GM13977 (cell line): ENCODE measurements at regions not wholly inside any gene's neighbourhood (a gene's known extent, or its start where the extent isn't known, plus 50 kb on each side); places are given as distances from the start of the nearest gene placed in this dataset.

Experiments used
- DNase-seq: peaks from one replicate; pipeline ENCODE4 v3.0.0; 2012; ENCODE audit warnings: low spot score
- CTCF ChIP-seq: IDR thresholded peaks from 2 replicates; pipeline ENCODE4 v1.5.1; 2012; ENCODE audit warnings: mild to moderate bottlenecking, control low read depth; ENCODE audit not compliant: insufficient read depth; ENCODE audit errors: extremely low read depth, missing control alignments
- in situ Hi-C: fragments of 300-500 bp; cut with MboI; formaldehyde crosslinking; loops from one replicate; pipeline ENCODE4 v1.12.0; 2022; ENCODE audit warnings: low sequenced_read_pairs, low pct_unique_long_range_greater_than_20kb, mixed read lengths, inconsistent platforms; ENCODE audit not compliant: unreplicated experiment

- no peak for DNase-seq
- no peak for TF ChIP-seq CTCF
- in situ Hi-C loops: no loop called here
Measured at GRCh38 chr9:80547613-80548012, 975.8 kb downstream of the TLE4 start.

- DNase-seq: no peak
- TF ChIP-seq CTCF: no peak
Measured at GRCh38 chr9:80540387-80540786, 968.6 kb downstream of the TLE4 start.

GRCh38 chr9:80538976-80539375 lies 967.2 kb downstream of the TLE4 start:
- in situ Hi-C loops: no loop called here
- DNase-seq: no peak
- no peak for TF ChIP-seq CTCF

More at GRCh38 chr9:80540387-80540786, 968.6 kb downstream of the TLE4 start:
- in situ Hi-C loops: no loop called here

GRCh38 chr9:80522465-80522864 lies 950.7 kb downstream of the TLE4 start:
- DNase-seq: no peak
- no peak for TF ChIP-seq CTCF
- in situ Hi-C loops: no loop called here

- no peak for DNase-seq
- TF ChIP-seq CTCF: no peak
- in situ Hi-C loops: no loop called here
Measured at GRCh38 chr9:80521151-80521550, 949.4 kb downstream of the TLE4 start.

GRCh38 chr9:80520231-80520630 lies 948.5 kb downstream of the TLE4 start:
- in situ Hi-C loops: no loop called here
- DNase-seq: no peak
- no peak for TF ChIP-seq CTCF

GRCh38 chr9:80518441-80518840 lies 946.7 kb downstream of the TLE4 start:
- in situ Hi-C loops: no loop called here
- DNase-seq: no peak
- no peak for TF ChIP-seq CTCF
